ENCODE measurements at regions not wholly inside any gene's neighbourhood (a gene's known extent, or its start where the extent isn't known, plus 50 kb on each side); places are given as distances from the start of the nearest gene placed in this dataset.

- no peaks in the 10 kb centered on the region for H3K9me3 ChIP-seq (ENCODE audit: low read length)
- H3K36me3 ChIP-seq (ENCODE audit: insufficient read depth, low read length) = no peaks in the 10 kb centered on the region
- H3K4me2 ChIP-seq (ENCODE audit: low read length) = no peak overlapping the region
- no peaks in the 10 kb centered on the region for H3K27me3 ChIP-seq (ENCODE audit: insufficient read depth, low read depth, low read length)
- no peaks in the 10 kb centered on the region for H3F3A ChIP-seq (ENCODE audit: insufficient read depth, low read length, poor library complexity, severe bottlenecking)
- no peak overlapping the region for H3K4me3 ChIP-seq (ENCODE audit: low read length)
- H3K9ac ChIP-seq (ENCODE audit: low read length) = no peak overlapping the region
- H3K79me2 ChIP-seq (replicated peaks; ENCODE audit: insufficient read depth, low read length) = no peaks in the 10 kb centered on the region
- no peaks in the 10 kb centered on the region for H4K20me1 ChIP-seq (ENCODE audit: insufficient read depth)
- H2AFZ ChIP-seq (ENCODE audit: low read depth, low read length) = no peak overlapping the region
- no peaks in the 10 kb centered on the region for H3K9me2 ChIP-seq (ENCODE audit: insufficient read depth, low read length)
- no peak overlapping the region for H3K27ac ChIP-seq (ENCODE audit: low read length)
- no peak for TF ChIP-seq EP300 (conservative IDR thresholded peaks at IDR 0.05; ENCODE audit: poor library complexity, severe bottlenecking)
- no peak for TF ChIP-seq TAF1 (IDR thresholded peaks at IDR 0.05; ENCODE audit: low read depth)
- TF ChIP-seq REST (IDR thresholded peaks at IDR 0.05; ENCODE audit: borderline replicate concordance) = no peak
- TF ChIP-seq SMC3 (conservative IDR thresholded peaks at IDR 0.05; ENCODE audit: poor library complexity) = no peak
- no peak for TF ChIP-seq MXI1 (conservative IDR thresholded peaks at IDR 0.05; ENCODE audit: poor library complexity, severe bottlenecking)
- TF ChIP-seq EZH2 (IDR thresholded peaks at IDR 0.05; ENCODE audit: borderline replicate concordance, insufficient read depth, low read length, poor library complexity, severe bottlenecking) = no peak
These were observed 303.5 kb upstream of the SFSWAP start for GRCh38 chr12:131407221-131408035.

- H3K9me2 ChIP-seq (ENCODE audit: insufficient read depth, low read length) = no peaks in the 10 kb centered on the region
- no peak overlapping the region for H2AFZ ChIP-seq (ENCODE audit: low read depth, low read length)
- H3K4me2 ChIP-seq (ENCODE audit: low read length) = no peak overlapping the region
- H3K4me3 ChIP-seq (ENCODE audit: low read length) = no peak overlapping the region
- no peaks in the 10 kb centered on the region for H3K27me3 ChIP-seq (ENCODE audit: insufficient read depth, low read depth, low read length)
- H3K27ac ChIP-seq (ENCODE audit: low read length) = no peak overlapping the region
- no peaks in the 10 kb centered on the region for H3F3A ChIP-seq (ENCODE audit: insufficient read depth, low read length, poor library complexity, severe bottlenecking)
- H3K79me2 ChIP-seq (replicated peaks; ENCODE audit: insufficient read depth, low read length) = no peaks in the 10 kb centered on the region
- H3K9ac ChIP-seq (ENCODE audit: low read length) = no peak overlapping the region
- H4K20me1 ChIP-seq (ENCODE audit: insufficient read depth) = no peaks in the 10 kb centered on the region
- no peaks in the 10 kb centered on the region for H3K9me3 ChIP-seq (ENCODE audit: low read length)
- TF ChIP-seq CTCF (IDR thresholded peaks at IDR 0.05; ENCODE audit: poor library complexity, severe bottlenecking) (no peak), REST (IDR thresholded peaks at IDR 0.05; ENCODE audit: borderline replicate concordance) (no peak), POLR2AphosphoS5 (IDR thresholded peaks at IDR 0.05) (no peak), TAF1 (IDR thresholded peaks at IDR 0.05; ENCODE audit: low read depth) (no peak), SMC3 (conservative IDR thresholded peaks at IDR 0.05; ENCODE audit: poor library complexity) (no peak), EP300 (conservative IDR thresholded peaks at IDR 0.05; ENCODE audit: poor library complexity, severe bottlenecking) (no peak), MXI1 (conservative IDR thresholded peaks at IDR 0.05; ENCODE audit: poor library complexity, severe bottlenecking) (no peak), EZH2 (IDR thresholded peaks at IDR 0.05; ENCODE audit: borderline replicate concordance, insufficient read depth, low read length, poor library complexity, severe bottlenecking) (no peak), RAD21 (conservative IDR thresholded peaks at IDR 0.05) (no peak)
- no peaks in the 10 kb centered on the region for H3K36me3 ChIP-seq (ENCODE audit: insufficient read depth, low read length)
These were observed 302.9 kb upstream of the SFSWAP start for GRCh38 chr12:131408036-131408365.

Measured in neural cell (in vitro differentiated cells).